GM23248 (cell line): ENCODE measurements at regions not wholly inside any gene's neighbourhood (a gene's known extent, or its start where the extent isn't known, plus 50 kb on each side); places are given as distances from the start of the nearest gene placed in this dataset.

Source experiments
- DNase-seq: peaks from one replicate; pipeline ENCODE4 v3.0.0-alpha.2; 2015
- H2AFZ ChIP-seq: fragments of 200-600 bp; sonication (generic); 2 replicates; pipeline ENCODE4 v1.6.1; 2016; ENCODE audit warnings: antibody characterized with exemption
- H3F3A ChIP-seq: fragments of 200-600 bp; sonication (generic); 2 replicates; pipeline ENCODE4 v1.6.1; 2016; ENCODE audit warnings: mild to moderate bottlenecking, antibody characterized with exemption, mixed run types; ENCODE audit not compliant: insufficient read depth
- H3K27ac ChIP-seq: fragments of 200-600 bp; sonication (generic); 2 replicates; pipeline ENCODE4 v1.5.1; 2016; ENCODE audit warnings: mild to moderate bottlenecking
- H3K27me3 ChIP-seq: fragments of 200-600 bp; sonication (generic); replicated peaks from 2 replicates; pipeline ENCODE4 v1.6.1; 2016; ENCODE audit warnings: mild to moderate bottlenecking; ENCODE audit not compliant: insufficient read depth
- H3K36me3 ChIP-seq: fragments of 200-600 bp; sonication (generic); 2 replicates; pipeline ENCODE4 v1.6.1; 2016; ENCODE audit warnings: low read depth, mild to moderate bottlenecking
- H3K4me1 ChIP-seq: fragments of 200-600 bp; sonication (generic); 2 replicates; pipeline ENCODE4 v1.6.1; 2016; ENCODE audit warnings: mild to moderate bottlenecking; ENCODE audit not compliant: insufficient read depth
- H3K4me2 ChIP-seq: fragments of 200-600 bp; sonication (generic); one replicate; pipeline ENCODE4 v1.6.1; 2016; ENCODE audit warnings: mild to moderate bottlenecking; ENCODE audit not compliant: unreplicated experiment
- H3K4me3 ChIP-seq: fragments of 200-600 bp; sonication (generic); 2 replicates; pipeline ENCODE4 v1.5.1; 2016; ENCODE audit warnings: mild to moderate bottlenecking
- H3K79me2 ChIP-seq: fragments of 200-600 bp; sonication (generic); 2 replicates; pipeline ENCODE4 v1.6.1; 2016; ENCODE audit warnings: mild to moderate bottlenecking; ENCODE audit not compliant: insufficient read depth
- H3K9ac ChIP-seq: fragments of 200-600 bp; sonication (generic); 2 replicates; pipeline ENCODE4 v1.6.1; 2016; ENCODE audit warnings: mild to moderate bottlenecking
- H3K9me2 ChIP-seq: fragments of 200-600 bp; sonication (generic); 2 replicates; pipeline ENCODE4 v1.6.1; 2016; ENCODE audit warnings: mixed run types, mild to moderate bottlenecking, moderate library complexity; ENCODE audit not compliant: insufficient read depth
- H3K9me3 ChIP-seq: fragments of 200-600 bp; sonication (generic); one replicate; pipeline ENCODE4 v1.6.1; 2017; ENCODE audit warnings: low read depth
- H4K20me1 ChIP-seq: fragments of 200-600 bp; sonication (generic); 2 replicates; pipeline ENCODE4 v1.6.0; 2016; ENCODE audit not compliant: insufficient read depth
- EZH2 ChIP-seq: fragments of 200-600 bp; sonication (generic); IDR thresholded peaks from 2 replicates; pipeline ENCODE4 v1.6.1; 2018; ENCODE audit warnings: antibody characterized with exemption, mild to moderate bottlenecking; ENCODE audit not compliant: insufficient read depth, poor library complexity, severe bottlenecking
- EZH2phosphoT487 ChIP-seq: fragments of 200-600 bp; sonication (generic); IDR thresholded peaks from 2 replicates; pipeline ENCODE4 v1.6.1; 2018; ENCODE audit warnings: antibody characterized with exemption, moderate library complexity, mild to moderate bottlenecking, low read depth; ENCODE audit not compliant: insufficient read depth
- WGBS, 2 experiments: methylation state at CpG; one replicate each; pipeline ENCODE4 v1.1.6; 2015 to 2017; ENCODE audit warnings: low lambda C conversion rate in 2 of 2, low coverage in 1 of 2; ENCODE audit errors: missing lambda C conversion rate in 2 of 2; 5-methylcytosine and 5-hydroxymethylcytosine counted together
- in situ Hi-C: fragments of 300-500 bp; cut with MboI; formaldehyde crosslinking; loops from 2 replicates; pipeline ENCODE4 v1.15.0; 2020

GRCh38 chr7:389911-390601 lies 100.1 kb downstream of the FOXL3 start:
- in situ Hi-C loops: no loop called here
- no peaks in the 10 kb centered on the region for H3K9me3 ChIP-seq
- no peaks in the 10 kb centered on the region for H3K36me3 ChIP-seq
- H3K4me2 ChIP-seq: no peak overlapping the region
- H2AFZ ChIP-seq: no peak overlapping the region
- no peaks in the 10 kb centered on the region for H3K9me2 ChIP-seq
- no peaks in the 10 kb centered on the region for H4K20me1 ChIP-seq
- 38 to 40% methylated on average over 17 to 21 of the region's 21 CpGs for WGBS, 2 experiments
- H3K4me3 ChIP-seq: no peak overlapping the region
- no peaks in the 10 kb centered on the region for H3K4me1 ChIP-seq
- H3K79me2 ChIP-seq: no peaks in the 10 kb centered on the region
- no peak overlapping the region for H3K27ac ChIP-seq
- peaks cover 6% of the 10 kb centered on the region for H3K27me3 ChIP-seq
- no peaks in the 10 kb centered on the region for H3F3A ChIP-seq
- no peak for DNase-seq
- TF ChIP-seq EZH2phosphoT487 (no peak), EZH2 (no peak)
- no peak overlapping the region for H3K9ac ChIP-seq

- no peaks in the 10 kb centered on the region for H3F3A ChIP-seq
- no peak overlapping the region for H3K27ac ChIP-seq
- 42% methylated on average over 17 to 20 of the region's 20 CpGs for WGBS, 2 experiments
- no peaks in the 10 kb centered on the region for H3K27me3 ChIP-seq
- H3K9me2 ChIP-seq: no peaks in the 10 kb centered on the region
- no peaks in the 10 kb centered on the region for H3K79me2 ChIP-seq
- no peak for TF ChIP-seq EZH2phosphoT487
- TF ChIP-seq EZH2: no peak
- peaks cover under 1% of the 10 kb centered on the region for H3K9me3 ChIP-seq
- H3K36me3 ChIP-seq: no peaks in the 10 kb centered on the region
- no peaks in the 10 kb centered on the region for H3K4me1 ChIP-seq
- no peak overlapping the region for H3K4me2 ChIP-seq
- no peak overlapping the region for H3K4me3 ChIP-seq
- no peak for DNase-seq
- in situ Hi-C loops: no loop called here
- H4K20me1 ChIP-seq: no peaks in the 10 kb centered on the region
- no peak overlapping the region for H2AFZ ChIP-seq
- no peak overlapping the region for H3K9ac ChIP-seq
Measured at GRCh38 chr7:390761-391410, 100.9 kb downstream of the FOXL3 start.

GRCh38 chr7:391411-391951 lies 101.5 kb downstream of the FOXL3 start:
- Histone ChIP-seq H3K27ac (no peak overlapping the region), H3K79me2 (no peaks in the 10 kb centered on the region), H3K36me3 (no peaks in the 10 kb centered on the region), H4K20me1 (no peaks in the 10 kb centered on the region), H3F3A (no peaks in the 10 kb centered on the region), H3K4me1 (no peaks in the 10 kb centered on the region), H3K9me2 (no peaks in the 10 kb centered on the region), H3K4me2 (no peak overlapping the region), H3K27me3 (no peaks in the 10 kb centered on the region), H3K9ac (no peak overlapping the region), H3K9me3 (peaks cover 5% of the 10 kb centered on the region), H2AFZ (no peak overlapping the region), H3K4me3 (no peak overlapping the region)
- no peak for DNase-seq
- WGBS, 2 experiments: 56 to 66% methylated on average over 21 to 22 of the region's 26 CpGs
- TF ChIP-seq EZH2phosphoT487 (no peak), EZH2 (no peak)
- in situ Hi-C loops: no loop called here

GRCh38 chr7:391961-392524 lies 102.1 kb downstream of the FOXL3 start:
- Histone ChIP-seq H3K36me3 (no peaks in the 10 kb centered on the region), H3K4me2 (no peak overlapping the region), H3K9me3 (peaks cover 5% of the 10 kb centered on the region), H3K27ac (no peak overlapping the region), H4K20me1 (no peaks in the 10 kb centered on the region), H3K27me3 (no peaks in the 10 kb centered on the region), H3K4me3 (no peak overlapping the region), H3K4me1 (no peaks in the 10 kb centered on the region), H3K9me2 (no peaks in the 10 kb centered on the region), H3F3A (no peaks in the 10 kb centered on the region), H2AFZ (no peak overlapping the region), H3K9ac (no peak overlapping the region), H3K79me2 (no peaks in the 10 kb centered on the region)
- in situ Hi-C loops: no loop called here
- TF ChIP-seq EZH2 (no peak), EZH2phosphoT487 (no peak)
- no peak for DNase-seq
- 70 to 73% methylated on average over 25 of the region's 25 CpGs for WGBS, 2 experiments
